ACC112 (cell line): ENCODE measurements at regions not wholly inside any gene's neighbourhood (a gene's known extent, or its start where the extent isn't known, plus 50 kb on each side); places are given as distances from the start of the nearest gene placed in this dataset.
"Not testable (repeated sequence)": the region's sequence is repeated elsewhere in the genome, so short reads cannot be mapped to it uniquely, and the experiment has no call there.

Experiments
- H2AFZ ChIP-seq: fragments of 200-600 bp; sonication (generic); one replicate; pipeline ENCODE4 v1.6.0; 2017; ENCODE audit warnings: antibody characterized with exemption, low read length; ENCODE audit not compliant: unreplicated experiment
- H3K27ac ChIP-seq: fragments of 200-600 bp; sonication (generic); 2 replicates; pipeline ENCODE4 v1.5.1; 2014; ENCODE audit warnings: low read depth, mild to moderate bottlenecking, antibody characterized with exemption, low read length, moderate library complexity
- H3K27me3 ChIP-seq: fragments of 200-600 bp; sonication (generic); 2 replicates; pipeline ENCODE4 v1.6.1; 2014; ENCODE audit warnings: mild to moderate bottlenecking, antibody characterized with exemption, low read length, moderate library complexity, mixed read lengths; ENCODE audit not compliant: insufficient read depth
- H3K36me3 ChIP-seq: fragments of 200-600 bp; sonication (generic); 2 replicates; pipeline ENCODE4 v1.6.1; 2016; ENCODE audit warnings: mild to moderate bottlenecking, antibody characterized with exemption, low read length, moderate library complexity, mixed read lengths; ENCODE audit not compliant: insufficient read depth
- H3K4me1 ChIP-seq: fragments of 200-600 bp; sonication (generic); one replicate; pipeline ENCODE4 v1.6.1; 2016; ENCODE audit warnings: low read length, mixed read lengths; ENCODE audit not compliant: insufficient read depth, unreplicated experiment, control insufficient read depth
- H3K4me3 ChIP-seq: fragments of 200-600 bp; sonication (generic); 2 replicates; pipeline ENCODE4 v1.5.1; 2014; ENCODE audit warnings: mild to moderate bottlenecking, low read depth, low read length
- H3K79me2 ChIP-seq: fragments of 200-600 bp; sonication (generic); one replicate; pipeline ENCODE4 v1.6.0; 2016; ENCODE audit warnings: low read length; ENCODE audit not compliant: control insufficient read depth, unreplicated experiment, insufficient read depth

DNA sequence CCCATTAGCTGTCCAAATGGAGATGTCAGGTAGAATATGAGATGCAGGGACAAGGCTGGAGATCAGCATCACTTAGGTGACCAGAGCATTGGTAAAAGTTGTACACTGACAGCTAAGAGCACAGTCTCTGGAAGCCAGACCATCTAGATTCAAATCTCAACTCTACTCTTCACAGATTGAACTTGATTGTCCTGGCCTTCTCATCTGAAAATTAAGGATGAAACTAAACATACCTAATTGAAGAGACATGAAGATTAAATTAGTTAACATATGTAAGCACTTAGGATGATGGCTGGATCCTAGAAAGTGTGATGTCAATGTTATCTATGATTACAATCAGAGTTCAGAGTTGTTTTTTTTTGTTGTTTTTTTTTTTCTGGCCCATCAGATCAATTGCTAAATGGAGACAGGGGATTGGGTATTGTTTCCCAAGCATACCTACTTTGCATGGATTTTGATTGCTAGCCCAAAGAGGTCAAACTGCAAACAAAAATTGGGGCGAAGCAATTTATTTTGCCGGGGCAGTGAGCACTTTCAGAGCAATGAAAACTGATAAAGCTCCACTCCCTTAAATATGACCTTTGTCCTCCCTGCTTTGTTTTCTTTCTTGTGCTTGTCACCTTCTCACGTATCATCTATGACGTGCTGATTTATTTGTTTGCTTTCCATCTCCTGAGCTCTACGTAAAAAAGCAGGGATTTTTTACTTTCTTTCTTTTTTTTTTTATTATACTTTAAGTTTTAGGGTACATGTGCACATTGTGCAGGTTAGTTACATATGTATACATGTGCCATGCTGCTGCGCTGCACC lies 217.6 kb upstream of the CPHXL start:
- H3K79me2 ChIP-seq: no peaks in the 10 kb centered on the region
- H2AFZ ChIP-seq: no peak overlapping the region
- no peak overlapping the region for H3K27ac ChIP-seq
- no peaks in the 10 kb centered on the region for H3K4me1 ChIP-seq
- no peaks in the 10 kb centered on the region for H3K27me3 ChIP-seq
- H3K4me3 ChIP-seq: no peak overlapping the region
- H3K36me3 ChIP-seq: no peaks in the 10 kb centered on the region

DNA sequence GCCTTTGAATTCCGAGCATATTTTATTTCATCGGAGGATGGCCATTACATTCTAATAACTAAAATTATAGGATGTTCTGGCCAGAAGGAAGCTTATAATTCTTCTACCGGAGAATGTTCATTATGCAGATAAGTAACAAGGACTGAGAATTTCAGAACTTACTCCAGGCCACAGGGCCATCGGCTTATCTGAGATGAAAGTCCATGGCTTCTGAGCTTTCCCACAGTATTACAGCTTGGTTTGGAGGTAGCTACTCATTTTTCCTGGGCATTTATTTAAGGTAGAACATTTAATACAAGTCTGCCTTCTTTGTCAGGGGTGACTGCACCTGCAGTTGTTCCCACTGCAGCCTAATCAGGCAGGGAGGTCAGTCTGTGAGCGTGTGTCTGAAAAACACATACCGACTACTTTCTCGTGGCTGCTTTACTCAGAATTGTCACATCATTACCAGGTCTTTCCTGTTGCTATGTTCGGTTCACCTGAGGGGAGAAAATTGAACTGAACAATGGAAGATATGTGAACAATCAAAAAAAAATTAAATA lies 219.7 kb upstream of the CPHXL start:
- no peak overlapping the region for H3K27ac ChIP-seq
- H2AFZ ChIP-seq: no peak overlapping the region
- no peaks in the 10 kb centered on the region for H3K36me3 ChIP-seq
- no peaks in the 10 kb centered on the region for H3K4me1 ChIP-seq
- no peaks in the 10 kb centered on the region for H3K27me3 ChIP-seq
- no peaks in the 10 kb centered on the region for H3K79me2 ChIP-seq
- H3K4me3 ChIP-seq: no peak overlapping the region

DNA sequence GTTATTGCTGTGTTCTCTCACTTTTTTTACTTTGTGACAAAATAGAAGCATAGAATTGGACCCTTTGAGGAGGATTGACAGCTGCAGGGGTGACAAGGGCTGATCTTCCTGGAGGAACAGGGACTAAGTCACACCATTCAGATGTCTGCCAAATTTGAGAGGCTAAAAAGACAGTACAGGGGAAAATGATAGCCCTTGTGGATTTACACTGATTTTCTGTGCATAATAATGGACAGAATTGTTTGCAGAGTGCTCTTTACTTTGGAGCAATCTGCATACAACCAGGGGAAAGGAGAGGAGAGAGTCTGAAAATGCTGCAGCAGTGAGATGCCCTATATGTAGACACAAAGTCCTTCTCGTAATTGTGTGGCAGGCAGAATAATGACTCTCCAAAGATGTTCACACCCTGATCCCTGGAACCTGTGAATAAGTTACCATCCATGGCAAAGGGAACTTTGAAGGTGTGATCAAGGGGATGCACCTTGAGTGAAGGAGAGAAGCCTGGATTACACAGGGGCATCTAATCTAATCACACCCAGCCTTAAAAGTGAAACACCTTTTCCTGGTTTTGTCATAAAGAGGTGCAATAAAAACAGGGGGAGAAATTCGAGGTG lies 221.4 kb upstream of the CPHXL start:
- Histone ChIP-seq H3K4me1 (no peaks in the 10 kb centered on the region), H3K79me2 (no peaks in the 10 kb centered on the region), H3K4me3 (no peak overlapping the region), H2AFZ (no peak overlapping the region), H3K27ac (no peak overlapping the region), H3K27me3 (no peaks in the 10 kb centered on the region), H3K36me3 (no peaks in the 10 kb centered on the region)

DNA sequence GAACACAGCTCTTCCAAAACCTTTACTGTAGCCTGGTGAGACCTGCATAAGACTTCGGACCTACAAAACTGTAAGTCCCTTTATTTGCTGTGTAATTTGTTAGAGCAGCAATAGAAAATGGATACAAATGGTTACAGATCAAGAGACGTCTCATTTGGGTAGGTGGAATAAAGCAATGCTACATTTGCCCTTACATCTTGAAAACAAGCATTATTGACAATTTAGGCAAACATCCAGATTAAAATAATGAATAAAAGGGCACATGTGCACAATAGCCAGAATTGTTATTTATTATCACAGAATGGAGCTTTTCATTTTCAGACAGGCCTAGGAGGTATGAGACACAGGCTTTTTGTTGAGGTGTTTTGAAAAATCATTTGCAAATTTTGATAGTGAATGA lies 222.2 kb upstream of the CPHXL start:
- H3K27me3 ChIP-seq: no peaks in the 10 kb centered on the region
- H3K27ac ChIP-seq: no peak overlapping the region
- H3K4me3 ChIP-seq: no peak overlapping the region
- no peaks in the 10 kb centered on the region for H3K79me2 ChIP-seq
- no peaks in the 10 kb centered on the region for H3K4me1 ChIP-seq
- H3K36me3 ChIP-seq: no peaks in the 10 kb centered on the region
- no peak overlapping the region for H2AFZ ChIP-seq

DNA sequence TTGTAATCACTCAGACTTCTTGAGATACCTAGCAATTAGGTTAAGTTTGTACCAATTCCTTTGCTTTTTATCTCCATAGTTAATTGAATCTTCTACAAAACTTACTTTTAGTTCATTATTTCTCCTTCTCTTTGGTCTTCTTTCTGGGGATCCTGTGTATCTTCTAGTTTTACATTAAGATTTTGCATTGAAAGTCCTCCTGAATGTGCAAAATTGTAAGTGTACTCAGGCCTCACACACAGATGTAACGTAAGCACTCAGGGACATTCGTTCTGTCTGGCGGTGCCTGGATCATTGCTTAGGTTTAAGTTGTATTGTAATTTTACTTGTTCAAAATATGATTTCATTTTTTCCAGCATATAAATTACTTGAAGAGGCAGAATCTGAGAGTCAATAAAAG lies 222.6 kb upstream of the CPHXL start:
- Histone ChIP-seq H3K36me3 (no peaks in the 10 kb centered on the region), H3K4me1 (no peaks in the 10 kb centered on the region), H2AFZ (no peak overlapping the region), H3K4me3 (no peak overlapping the region), H3K27me3 (no peaks in the 10 kb centered on the region), H3K79me2 (no peaks in the 10 kb centered on the region), H3K27ac (no peak overlapping the region)

DNA sequence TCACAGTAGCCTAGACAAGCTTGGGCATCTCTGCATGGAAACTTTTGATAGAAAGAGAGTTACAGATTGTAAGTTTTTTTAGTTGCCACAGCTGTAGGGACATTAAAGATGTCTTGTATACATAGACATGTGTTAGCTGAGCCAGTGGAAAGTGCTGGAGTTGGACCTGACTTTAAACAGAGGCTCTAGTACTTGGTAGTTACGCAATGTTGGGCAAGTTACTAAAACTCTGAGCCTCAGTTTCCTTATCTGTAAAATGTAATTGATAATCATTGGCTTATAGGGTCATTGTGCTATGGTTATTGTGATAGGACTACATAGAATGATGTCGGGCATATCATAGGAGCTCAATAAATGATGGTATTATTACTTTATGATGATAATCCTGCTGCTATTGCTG lies 225.8 kb upstream of the CPHXL start:
- Histone ChIP-seq H3K27ac (no peak overlapping the region), H3K27me3 (no peaks in the 10 kb centered on the region), H3K36me3 (no peaks in the 10 kb centered on the region), H3K79me2 (no peaks in the 10 kb centered on the region), H3K4me3 (no peak overlapping the region), H2AFZ (no peak overlapping the region), H3K4me1 (no peaks in the 10 kb centered on the region)

DNA sequence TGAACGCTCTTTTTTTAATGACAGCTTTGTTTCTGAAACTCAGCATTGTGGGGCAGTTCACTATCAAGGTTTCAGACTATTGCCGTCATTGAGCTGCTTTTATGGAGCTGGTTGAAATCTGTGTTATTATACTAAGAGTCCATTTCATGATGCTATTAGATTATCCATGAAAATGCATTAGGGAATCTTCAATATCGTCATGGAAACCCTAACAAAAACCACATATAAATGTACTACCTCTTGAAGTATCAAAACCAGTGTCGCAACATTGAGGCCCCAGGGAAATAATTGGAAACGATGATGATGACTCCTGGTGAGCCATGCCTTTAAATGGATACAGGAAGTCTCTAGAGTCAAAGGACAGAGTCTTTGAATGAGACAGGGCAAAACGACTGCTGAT lies 231.6 kb upstream of the CPHXL start:
- Histone ChIP-seq H2AFZ (no peak overlapping the region), H3K4me3 (no peak overlapping the region), H3K4me1 (no peaks in the 10 kb centered on the region), H3K27ac (no peak overlapping the region), H3K27me3 (no peaks in the 10 kb centered on the region), H3K79me2 (no peaks in the 10 kb centered on the region), H3K36me3 (no peaks in the 10 kb centered on the region)

DNA sequence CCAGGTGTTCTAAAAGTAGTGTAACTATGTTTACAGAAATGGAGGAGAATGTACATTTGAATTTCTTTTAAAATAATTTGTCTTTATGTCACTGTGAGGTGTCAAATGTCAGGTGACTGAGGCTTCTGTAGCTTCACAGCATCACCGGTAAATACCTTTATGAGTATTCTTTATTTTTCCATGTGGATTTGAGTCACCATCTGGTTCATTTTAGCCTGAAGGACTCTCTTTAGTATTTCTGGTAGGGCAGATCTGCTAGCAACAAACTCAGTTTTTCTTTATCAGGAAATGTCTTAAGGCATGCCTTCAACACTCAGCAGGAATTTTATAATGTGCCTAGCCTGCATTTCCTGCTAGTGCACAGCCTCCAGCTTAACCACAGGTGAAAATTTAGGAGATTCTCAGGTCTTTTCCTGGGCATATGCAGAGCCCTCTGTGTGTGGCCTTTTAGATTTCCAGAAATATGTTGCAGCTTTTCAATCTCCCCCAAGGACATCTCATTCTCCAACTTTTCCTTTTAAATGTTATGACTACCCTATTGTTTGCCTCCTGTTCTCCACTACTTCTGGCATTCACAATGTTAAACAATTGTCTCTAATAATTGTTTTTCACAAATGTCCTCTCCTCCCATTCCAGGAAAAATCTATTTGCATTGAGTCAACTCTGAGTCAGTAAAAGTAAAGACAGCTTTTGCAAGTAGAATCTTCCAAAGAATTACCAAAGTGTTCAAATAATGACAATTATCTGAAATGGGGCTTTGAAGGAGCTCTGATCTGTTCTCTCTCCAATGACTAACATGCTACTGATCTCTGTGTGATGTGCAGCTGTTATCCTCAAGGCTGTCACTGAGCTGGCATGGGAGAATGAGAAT lies 239.4 kb upstream of the CPHXL start:
- Histone ChIP-seq H2AFZ (no peak overlapping the region), H3K27ac (no peak overlapping the region), H3K36me3 (no peaks in the 10 kb centered on the region), H3K79me2 (no peaks in the 10 kb centered on the region), H3K27me3 (no peaks in the 10 kb centered on the region), H3K4me1 (no peaks in the 10 kb centered on the region), H3K4me3 (no peak overlapping the region)

DNA sequence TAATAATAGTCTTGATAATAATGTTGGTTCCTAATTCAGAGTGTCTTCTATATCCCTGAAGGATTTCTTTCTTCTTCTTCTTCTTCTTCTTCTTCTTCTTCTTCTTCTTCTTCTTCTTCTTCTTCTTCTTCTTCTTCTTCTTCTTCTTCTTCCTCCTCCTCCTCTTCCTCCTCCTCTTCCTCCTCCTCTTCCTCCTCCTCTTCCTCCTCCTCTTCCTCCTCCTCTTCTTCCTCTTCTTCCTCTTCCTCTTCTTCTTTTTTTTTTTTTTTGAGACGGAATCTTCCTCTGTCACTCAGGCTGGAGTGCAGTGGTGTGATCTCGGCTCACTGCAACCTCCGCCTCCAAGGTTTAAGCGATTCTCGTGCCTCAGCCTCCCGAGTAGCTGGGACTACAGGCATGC lies 242.8 kb upstream of the CPHXL start:
- H3K4me3 ChIP-seq, H2AFZ ChIP-seq, H3K4me1 ChIP-seq, H3K36me3 ChIP-seq, H3K27me3 ChIP-seq, H3K79me2 ChIP-seq, H3K27ac ChIP-seq: not testable (repeated sequence)

DNA sequence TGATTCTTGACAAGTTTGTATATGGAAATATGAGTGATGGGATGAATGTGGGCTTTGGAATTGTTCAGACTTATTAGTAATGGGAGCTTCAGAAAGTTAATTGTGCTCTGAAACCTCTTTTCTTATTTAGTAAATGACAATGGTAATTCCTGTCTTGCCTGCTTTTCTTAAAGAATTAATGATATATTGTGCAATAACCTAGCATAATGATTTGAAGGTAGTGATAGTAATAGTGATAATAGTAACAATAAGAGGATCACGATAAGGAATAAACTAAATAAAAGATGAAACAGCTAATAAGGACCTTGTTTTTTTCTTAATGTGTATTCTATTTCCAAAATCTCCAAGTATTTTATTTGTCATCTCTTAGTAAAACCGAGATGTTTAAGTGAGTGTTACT lies 245.0 kb upstream of the CPHXL start:
- Histone ChIP-seq H3K27me3 (no peaks in the 10 kb centered on the region), H3K79me2 (no peaks in the 10 kb centered on the region), H2AFZ (no peak overlapping the region), H3K27ac (no peak overlapping the region), H3K4me3 (no peak overlapping the region), H3K4me1 (no peaks in the 10 kb centered on the region), H3K36me3 (no peaks in the 10 kb centered on the region)
